Fibroblast of skin of scalp (primary cell): ENCODE measurements at regions not wholly inside any gene's neighbourhood (a gene's known extent, or its start where the extent isn't known, plus 50 kb on each side); places are given as distances from the start of the nearest gene placed in this dataset.

ENCODE experiments used
- DNase-seq: peaks from one replicate; pipeline ENCODE4 v3.0.0-alpha.2; 2013

DNA sequence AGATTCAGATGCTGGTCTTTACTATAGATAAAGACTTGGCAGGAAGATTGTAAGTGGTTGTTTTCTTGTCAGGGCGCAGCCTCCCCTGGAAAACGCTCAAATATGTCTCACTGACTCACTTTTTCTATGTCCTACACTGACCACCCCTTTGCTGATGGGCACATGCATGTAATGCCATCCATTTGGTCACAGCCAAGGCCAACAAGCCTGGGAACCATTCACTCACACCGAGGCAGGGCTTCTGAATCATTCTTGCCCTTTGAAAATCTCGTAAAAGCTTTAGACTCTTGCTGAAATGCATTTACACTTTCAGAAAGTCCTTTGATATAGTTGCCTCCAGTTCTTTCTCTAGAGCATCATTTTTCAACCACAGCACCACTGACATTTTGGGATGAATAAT, 249.4 kb downstream of the ACTL7B start:
- peak; percentile 27 for DNase-seq

DNA sequence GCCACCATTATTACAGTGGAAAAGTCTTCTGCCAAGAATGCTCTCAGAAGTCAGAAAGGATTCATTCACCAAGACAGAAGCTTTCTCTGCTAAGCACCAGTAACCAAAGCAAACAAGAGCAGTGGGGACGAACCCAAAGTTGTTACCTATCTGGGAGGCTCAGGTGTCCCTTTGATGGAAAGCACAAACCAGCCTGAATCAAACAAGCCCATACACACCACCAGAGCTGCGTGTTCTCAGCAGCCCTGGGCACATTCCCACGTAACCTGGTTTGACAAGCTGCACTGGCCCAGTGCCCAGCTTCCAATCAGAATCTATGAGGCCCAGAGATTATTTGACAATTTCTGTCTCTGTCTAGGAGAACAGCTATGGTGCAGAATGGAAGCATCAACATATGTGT, 252.6 kb downstream of the ACTL7B start:
- DNase-seq: no peak

- DNase-seq: no peak
Measured at GRCh38 chr9:108600896-108601295, 254.9 kb downstream of the ACTL7B start.

GRCh38 chr9:108599571-108599970, 256.2 kb downstream of the ACTL7B start:
- DNase-seq: peak; percentile 88

DNA sequence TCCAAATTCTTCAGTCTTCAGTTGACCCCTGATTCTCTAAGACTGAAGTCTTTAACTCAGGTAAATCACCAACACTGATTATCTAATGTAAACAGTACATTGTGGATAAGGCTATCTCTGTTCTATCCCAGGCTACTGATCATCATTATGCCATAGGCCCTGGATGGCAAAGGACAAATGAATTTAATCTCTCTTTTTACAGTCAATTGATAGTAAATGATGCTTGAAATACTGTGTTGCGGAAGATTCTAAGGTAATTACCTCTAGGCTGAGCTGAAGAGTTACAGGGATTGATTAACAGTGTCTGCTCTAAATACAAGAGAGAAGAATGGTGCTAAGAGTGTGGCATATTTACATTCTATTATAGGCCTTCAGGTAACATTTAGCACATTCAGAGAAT, 264.7 kb downstream of the ACTL7B start:
- DNase-seq: no peak

GRCh38 chr9:108588246-108588645, 267.5 kb downstream of the ACTL7B start:
- no peak for DNase-seq

DNA sequence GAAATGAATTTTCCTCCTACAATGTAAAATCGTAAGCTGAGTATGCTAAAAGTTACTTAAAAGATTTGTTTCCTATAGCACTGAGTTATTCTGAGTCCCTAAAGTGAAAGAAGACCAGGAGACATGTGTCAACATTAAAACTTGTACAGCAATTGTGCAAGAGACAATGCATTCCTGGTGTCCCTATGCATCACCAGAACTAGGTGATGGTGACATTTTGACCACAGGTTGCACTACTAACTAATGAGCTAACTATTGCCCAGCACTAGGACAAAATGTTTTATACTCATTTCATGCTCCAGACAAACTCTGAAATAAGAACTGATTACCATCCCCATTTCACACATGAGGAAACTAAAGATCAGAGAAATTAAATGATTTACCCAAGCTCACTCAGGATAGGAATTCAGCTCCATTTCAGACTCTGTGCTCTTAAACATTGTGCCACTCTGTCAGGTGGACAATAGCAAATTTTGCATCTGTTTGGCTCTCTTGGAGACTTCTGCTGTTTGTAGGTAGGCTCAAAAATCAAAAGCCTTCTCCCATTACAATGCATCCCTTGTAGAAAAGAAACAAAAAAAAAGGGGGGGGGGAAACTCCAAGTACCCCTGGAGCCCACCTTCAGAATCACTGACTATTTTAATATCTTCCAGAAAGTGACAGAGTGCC, 269.2 kb downstream of the ACTL7B start:
- DNase-seq: peak; percentile 32

GRCh38 chr9:108584860-108585259, 270.9 kb downstream of the ACTL7B start:
- DNase-seq: no peak

DNA sequence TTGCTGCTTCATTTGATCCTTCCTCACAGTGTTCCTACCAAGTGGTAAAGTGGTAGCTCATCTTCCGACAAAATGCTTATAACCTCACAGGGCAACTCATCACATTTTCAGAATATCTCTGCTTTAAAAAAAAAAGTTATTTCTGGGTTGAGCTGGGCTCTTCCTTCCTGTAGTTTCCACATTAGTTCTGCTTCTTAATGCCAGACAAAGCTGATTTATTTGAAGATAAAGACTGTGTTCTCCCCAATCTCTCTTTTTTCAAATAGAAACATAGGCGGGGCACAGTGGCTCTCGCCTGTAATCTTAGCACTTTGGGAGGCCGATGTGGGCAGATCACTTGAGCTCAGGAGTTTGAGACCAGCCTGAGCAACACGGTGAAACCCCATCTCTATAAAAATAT, 273.1 kb downstream of the ACTL7B start:
- DNase-seq: no peak

GRCh38 chr9:108579757-108580439, 275.9 kb downstream of the ACTL7B start:
- DNase-seq: peak; percentile 23

DNA sequence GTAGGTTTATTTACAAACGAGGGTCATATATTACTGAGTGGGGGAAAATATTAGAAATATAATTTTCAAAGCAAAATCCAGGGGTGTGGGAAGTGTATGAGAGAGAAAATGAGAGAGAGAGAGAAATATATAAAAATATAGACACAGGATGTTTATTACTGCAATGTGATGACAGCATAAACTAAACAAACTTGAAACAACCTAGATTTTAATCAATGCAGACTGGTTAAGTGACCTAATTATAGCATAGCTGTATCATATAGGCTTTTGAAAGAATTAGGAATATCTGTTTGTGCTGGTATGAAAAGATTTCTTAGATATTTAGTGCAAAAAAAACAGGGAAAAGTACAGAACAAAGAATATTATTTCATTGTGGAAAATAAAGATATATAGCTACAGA, 280.5 kb downstream of the ACTL7B start:
- DNase-seq: no peak

DNA sequence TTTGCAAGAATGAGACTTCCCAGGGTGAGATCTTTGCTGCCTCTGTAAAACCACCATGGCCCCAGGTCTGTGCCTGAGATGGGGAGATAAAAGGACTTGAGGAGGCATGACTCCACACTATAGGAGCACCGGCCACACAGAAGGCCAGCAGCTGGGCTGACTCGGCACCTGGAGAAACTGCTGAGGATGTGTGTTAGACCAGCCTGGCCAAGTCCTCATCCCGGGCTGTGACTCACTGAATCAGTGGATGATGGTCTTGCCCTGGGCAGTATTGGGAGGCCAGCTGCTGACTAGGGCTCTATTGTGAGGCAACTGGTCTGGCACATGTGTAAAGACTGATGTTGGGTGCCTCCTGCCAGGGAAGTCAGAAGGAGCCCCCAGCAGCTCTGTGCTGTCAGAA, 286.2 kb downstream of the ACTL7B start:
- DNase-seq: peak; percentile 51

DNA sequence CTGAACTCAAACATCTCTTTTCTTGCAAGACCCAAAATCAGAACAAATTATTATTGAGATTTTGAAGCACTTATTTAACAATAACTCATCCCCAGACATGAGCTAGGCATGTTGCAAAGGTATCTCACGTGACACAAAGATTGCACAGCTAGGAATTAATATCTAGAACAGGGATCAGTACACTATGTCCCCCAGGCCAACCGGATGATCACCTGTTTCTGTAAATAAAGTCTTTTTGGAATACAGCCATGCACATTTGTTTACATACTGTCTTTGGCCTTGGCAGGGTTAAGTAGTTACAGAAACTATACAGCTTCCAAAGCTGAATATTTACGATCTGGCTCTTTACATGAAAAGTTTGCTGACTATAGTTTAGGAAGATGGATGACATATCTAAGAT, 287.7 kb downstream of the ACTL7B start:
- no peak for DNase-seq

GRCh38 chr9:108567571-108567970, 288.2 kb downstream of the ACTL7B start:
- DNase-seq: no peak

GRCh38 chr9:108565651-108566378, 290.0 kb downstream of the ACTL7B start:
- peak; percentile 91 for DNase-seq

DNA sequence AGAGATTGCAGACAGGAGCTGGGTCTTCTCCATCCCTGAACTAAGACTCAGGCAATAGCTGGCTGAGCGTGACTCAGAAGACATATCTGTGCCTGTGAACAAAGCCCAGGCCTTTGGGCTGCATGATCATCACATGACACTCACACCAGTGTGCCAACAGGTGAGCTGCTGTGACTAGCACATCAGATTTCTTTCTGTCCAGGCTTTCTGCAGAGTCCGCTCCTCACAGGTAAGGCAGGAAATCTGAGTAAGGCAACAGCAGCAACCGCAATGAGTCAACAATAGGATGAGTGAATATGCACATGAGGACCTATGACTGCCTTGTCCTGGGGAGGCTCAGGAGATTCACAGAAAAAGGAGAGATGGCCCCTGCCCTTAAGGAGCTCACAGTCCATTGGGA, 293.6 kb downstream of the ACTL7B start:
- DNase-seq: no peak

- no peak for DNase-seq
Measured at GRCh38 chr9:108559432-108559831, 296.4 kb downstream of the ACTL7B start.

- DNase-seq: no peak
Measured at GRCh38 chr9:108554831-108555230, 301.0 kb downstream of the ACTL7B start.

DNA sequence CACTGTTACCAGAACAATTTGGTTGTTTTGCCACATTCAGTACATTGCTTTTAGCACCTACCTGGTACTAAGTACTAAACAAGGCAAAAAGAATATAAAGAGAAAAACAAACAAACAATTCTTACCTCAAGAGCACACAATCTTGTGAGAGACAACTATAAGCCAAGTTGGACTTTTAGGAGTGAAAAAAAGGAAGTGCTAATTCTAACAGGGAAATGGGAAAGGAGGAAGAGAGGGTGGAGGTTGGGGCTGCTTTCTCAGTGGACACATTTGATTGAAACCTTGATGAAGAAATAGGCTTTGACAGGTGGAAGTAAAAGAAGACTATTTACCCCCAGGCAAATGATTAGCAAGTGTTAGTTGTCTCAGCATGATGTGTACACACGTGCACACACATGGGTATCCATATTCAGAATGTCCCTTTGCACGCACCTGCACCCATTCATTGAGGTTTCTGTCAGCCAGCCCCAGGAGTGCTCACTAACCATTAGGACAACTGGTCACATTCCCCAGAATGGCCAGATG, 302.6 kb downstream of the ACTL7B start:
- DNase-seq: no peak

- no peak for DNase-seq
Measured at GRCh38 chr9:108552459-108553040, 303.2 kb downstream of the ACTL7B start.

DNA sequence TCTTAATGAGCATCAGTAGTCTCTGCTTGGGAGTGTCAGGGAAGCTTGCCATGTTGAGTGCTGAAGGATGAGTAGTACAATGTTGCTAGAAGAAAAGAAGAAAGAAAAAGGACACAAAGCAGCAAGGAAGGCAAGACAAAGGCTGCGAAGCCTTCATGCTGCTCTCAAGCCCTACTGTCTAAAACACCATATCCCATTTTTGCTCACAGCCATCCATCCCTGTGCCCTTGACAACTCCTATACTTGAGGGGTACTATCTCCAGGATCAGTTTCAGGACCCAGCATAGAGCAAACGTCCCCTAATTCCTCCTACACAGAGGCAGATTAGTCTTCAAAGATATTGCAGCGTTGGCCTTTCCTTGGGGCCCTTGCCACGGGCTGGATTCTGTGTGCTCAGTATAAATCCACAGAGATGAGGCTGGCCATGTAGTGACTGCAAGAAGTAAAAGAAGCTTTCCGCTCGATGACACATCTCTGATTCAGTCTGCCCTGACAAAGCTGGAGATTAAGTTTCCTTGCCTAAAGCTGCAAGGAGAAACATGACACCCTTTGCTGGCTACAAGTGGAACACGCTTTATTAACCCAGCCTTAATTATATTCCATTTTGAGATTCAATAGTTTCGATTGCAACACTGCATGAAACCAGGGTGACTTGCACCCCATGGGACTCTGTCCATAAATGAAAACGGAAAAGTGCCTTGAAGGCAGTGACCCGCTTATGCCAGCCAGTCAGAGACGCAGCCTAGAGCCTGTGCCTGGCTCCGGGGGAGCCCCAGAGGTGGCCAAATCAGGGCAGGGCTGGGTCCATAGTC, 304.6 kb downstream of the ACTL7B start:
- peak; percentile 88 for DNase-seq

GRCh38 chr9:108550106-108550505, 305.7 kb downstream of the ACTL7B start:
- DNase-seq: no peak
